ENCODE measurements at regions not wholly inside any gene's neighbourhood (a gene's known extent, or its start where the extent isn't known, plus 50 kb on each side); places are given as distances from the start of the nearest gene placed in this dataset.

GRCh38 chr22:49418943-49419342 lies 408.7 kb downstream of the BRD1 start:
- no peaks in the 10 kb centered on the region for H3F3A ChIP-seq (ENCODE audit: low read depth)
- H3K9ac ChIP-seq (ENCODE audit: low read depth, low read length, poor library complexity, severe bottlenecking), result no peak overlapping the region
- TF ChIP-seq EZH2phosphoT487 (IDR thresholded peaks at IDR 0.05; ENCODE audit: borderline replicate concordance) (no peak), CTCF (conservative IDR thresholded peaks at IDR 0.05; ENCODE audit: low read length) (no peak)
- no peaks in the 10 kb centered on the region for H4K20me1 ChIP-seq (ENCODE audit: insufficient read depth, low read length, poor library complexity, severe bottlenecking)
- H3K4me3 ChIP-seq (ENCODE audit: low read length, poor library complexity, severe bottlenecking), result no peak overlapping the region
- H3K4me2 ChIP-seq (ENCODE audit: low read depth, low read length, poor library complexity, severe bottlenecking), result no peak overlapping the region
- H3K36me3 ChIP-seq (ENCODE audit: insufficient read depth, low read length), result no peaks in the 10 kb centered on the region
- H3K79me2 ChIP-seq (ENCODE audit: insufficient read depth, low read length), result no peaks in the 10 kb centered on the region
- no peaks in the 10 kb centered on the region for H3K9me2 ChIP-seq (replicated peaks; ENCODE audit: low read depth, low read length)
- no peaks in the 10 kb centered on the region for H3K9me3 ChIP-seq (ENCODE audit: insufficient read depth, low read depth, low read length)
- H2AFZ ChIP-seq (ENCODE audit: low read length), result no peak overlapping the region
- peaks cover 3% of the 10 kb centered on the region for H3K4me1 ChIP-seq (ENCODE audit: insufficient read depth, low read length, poor library complexity, severe bottlenecking)
- H3K27me3 ChIP-seq (ENCODE audit: insufficient read depth, low read length, poor library complexity, severe bottlenecking), result no peaks in the 10 kb centered on the region

- H3K79me2 ChIP-seq (ENCODE audit: insufficient read depth, low read length), result no peaks in the 10 kb centered on the region
- no peaks in the 10 kb centered on the region for H3K4me1 ChIP-seq (ENCODE audit: insufficient read depth, low read length, poor library complexity, severe bottlenecking)
- TF ChIP-seq EZH2phosphoT487 (IDR thresholded peaks at IDR 0.05; ENCODE audit: borderline replicate concordance) (no peak), CTCF (conservative IDR thresholded peaks at IDR 0.05; ENCODE audit: low read length) (no peak)
- H3K9ac ChIP-seq (ENCODE audit: low read depth, low read length, poor library complexity, severe bottlenecking), result no peak overlapping the region
- H3K4me3 ChIP-seq (ENCODE audit: low read length, poor library complexity, severe bottlenecking), result no peak overlapping the region
- H3F3A ChIP-seq (ENCODE audit: low read depth), result no peaks in the 10 kb centered on the region
- H3K4me2 ChIP-seq (ENCODE audit: low read depth, low read length, poor library complexity, severe bottlenecking), result no peak overlapping the region
- H3K27me3 ChIP-seq (ENCODE audit: insufficient read depth, low read length, poor library complexity, severe bottlenecking), result no peaks in the 10 kb centered on the region
- no peaks in the 10 kb centered on the region for H3K9me3 ChIP-seq (ENCODE audit: insufficient read depth, low read depth, low read length)
- no peaks in the 10 kb centered on the region for H3K36me3 ChIP-seq (ENCODE audit: insufficient read depth, low read length)
- H3K9me2 ChIP-seq (replicated peaks; ENCODE audit: low read depth, low read length), result no peaks in the 10 kb centered on the region
- H2AFZ ChIP-seq (ENCODE audit: low read length), result no peak overlapping the region
- H4K20me1 ChIP-seq (ENCODE audit: insufficient read depth, low read length, poor library complexity, severe bottlenecking), result no peaks in the 10 kb centered on the region
Observed at GRCh38 chr22:49418341-49418894, 409.3 kb downstream of the BRD1 start.

- Histone ChIP-seq H2AFZ (ENCODE audit: low read length) (no peak overlapping the region), H3K4me2 (ENCODE audit: low read depth, low read length, poor library complexity, severe bottlenecking) (no peak overlapping the region), H3K9ac (ENCODE audit: low read depth, low read length, poor library complexity, severe bottlenecking) (no peak overlapping the region), H3K4me1 (ENCODE audit: insufficient read depth, low read length, poor library complexity, severe bottlenecking) (no peaks in the 10 kb centered on the region), H3K79me2 (ENCODE audit: insufficient read depth, low read length) (no peaks in the 10 kb centered on the region), H3K36me3 (ENCODE audit: insufficient read depth, low read length) (no peaks in the 10 kb centered on the region), H3F3A (ENCODE audit: low read depth) (no peaks in the 10 kb centered on the region), H4K20me1 (ENCODE audit: insufficient read depth, low read length, poor library complexity, severe bottlenecking) (no peaks in the 10 kb centered on the region), H3K9me3 (ENCODE audit: insufficient read depth, low read depth, low read length) (no peaks in the 10 kb centered on the region), H3K4me3 (ENCODE audit: low read length, poor library complexity, severe bottlenecking) (no peak overlapping the region), H3K9me2 (replicated peaks; ENCODE audit: low read depth, low read length) (no peaks in the 10 kb centered on the region), H3K27me3 (ENCODE audit: insufficient read depth, low read length, poor library complexity, severe bottlenecking) (no peaks in the 10 kb centered on the region)
- TF ChIP-seq EZH2phosphoT487 (IDR thresholded peaks at IDR 0.05; ENCODE audit: borderline replicate concordance) (no peak), CTCF (conservative IDR thresholded peaks at IDR 0.05; ENCODE audit: low read length) (no peak)
Observed at GRCh38 chr22:49417833-49418232, 409.8 kb downstream of the BRD1 start.
